WTC11 (cell line): ENCODE measurements at regions not wholly inside any gene's neighbourhood (a gene's known extent, or its start where the extent isn't known, plus 50 kb on each side); places are given as distances from the start of the nearest gene placed in this dataset.

Experiments
- ATAC-seq: fragments of 200-7000 bp; cut with Tn5 transposase; 2 replicates; pipeline ENCODE4 v1.10.0; 2021; ENCODE audit warnings: mild to moderate bottlenecking, moderate library complexity
- CTCF ChIA-PET: fragments of 300-600 bp; sonication (Branson Sonifier 250); formaldehyde crosslinking; loops from one replicate; lab custom pipeline; 2021; ENCODE audit warnings: antibody characterized with exemption; lab: Charles Lee
- POLR2A ChIA-PET: fragments of 350-600 bp; sonication (Branson Sonifier 250); formaldehyde crosslinking; loops from one replicate; lab custom pipeline; 2021; ENCODE audit warnings: antibody characterized with exemption; lab: Charles Lee
- DNase-seq: peaks from one replicate; pipeline ENCODE4 v3.0.0; 2021; ENCODE audit warnings: low spot score
- H3K27ac Mint-ChIP-seq: 2 replicates; pipeline ENCODE4 v1.8.0; 2021; ENCODE audit warnings: mixed read lengths
- H3K27me3 Mint-ChIP-seq: 2 replicates; pipeline ENCODE4 v1.8.0; 2021; ENCODE audit warnings: low read depth, mild to moderate bottlenecking, moderate library complexity, mixed read lengths
- H3K36me3 Mint-ChIP-seq: 2 replicates; pipeline ENCODE4 v1.8.0; 2021; ENCODE audit warnings: mixed read lengths
- H3K4me1 Mint-ChIP-seq: 2 replicates; pipeline ENCODE4 v1.8.0; 2022; ENCODE audit warnings: mixed read lengths
- H3K4me3 Mint-ChIP-seq: 2 replicates; pipeline ENCODE4 v1.8.0; 2021; ENCODE audit warnings: mild to moderate bottlenecking, moderate library complexity, mixed read lengths
- H3K9me3 Mint-ChIP-seq: 2 replicates; pipeline ENCODE4 v1.8.0; 2021; ENCODE audit warnings: mixed read lengths
- AR ChIP-seq: fragments of 250-450 bp; sonication (Bioruptor Pico); IDR thresholded peaks from 2 replicates; pipeline ENCODE4 v1.9.0; 2021; ENCODE audit warnings: mild to moderate bottlenecking
- CREB1 ChIP-seq: sonication (generic); formaldehyde crosslinking; IDR thresholded peaks from 2 replicates; pipeline ENCODE4 v1.8.0; 2023; ENCODE audit warnings: mild to moderate bottlenecking, missing genetic modification reagents
- FOXP1 ChIP-seq: sonication (generic); formaldehyde crosslinking; IDR thresholded peaks from 2 replicates; pipeline ENCODE4 v1.8.0; 2022; ENCODE audit warnings: missing genetic modification reagents, mild to moderate bottlenecking, moderate library complexity, borderline replicate concordance
- IRF1 ChIP-seq: sonication (generic); formaldehyde crosslinking; IDR thresholded peaks from 2 replicates; pipeline ENCODE4 v1.8.0; 2023; ENCODE audit warnings: missing genetic modification reagents
- MXD4 ChIP-seq: fragments of 250-450 bp; sonication (Bioruptor Pico); IDR thresholded peaks from 2 replicates; pipeline ENCODE4 v1.8.0; 2021; ENCODE audit warnings: mild to moderate bottlenecking, moderate library complexity, borderline replicate concordance
- TEAD1 ChIP-seq: sonication (generic); formaldehyde crosslinking; IDR thresholded peaks from 2 replicates; pipeline ENCODE4 v1.8.0; 2022; ENCODE audit warnings: mild to moderate bottlenecking, missing genetic modification reagents
- ZNF423 ChIP-seq: fragments of 250-450 bp; sonication (Bioruptor Pico); IDR thresholded peaks from 2 replicates; pipeline ENCODE4 v2.1.2; 2022; ENCODE audit warnings: mild to moderate bottlenecking, moderate library complexity
- ZNF512 ChIP-seq: sonication (generic); formaldehyde crosslinking; IDR thresholded peaks from 2 replicates; pipeline ENCODE4 v1.8.1; 2022; ENCODE audit warnings: missing genetic modification reagents, borderline replicate concordance
- ZNF532 ChIP-seq: fragments of 250-450 bp; sonication (Bioruptor Pico); IDR thresholded peaks from 2 replicates; pipeline ENCODE4 v1.9.0; 2021; ENCODE audit warnings: mild to moderate bottlenecking, borderline replicate concordance
- TF ChIP-seq, protein P1 (sequence below): sonication (generic); formaldehyde crosslinking; IDR thresholded peaks from 2 replicates; pipeline ENCODE4 v1.8.1; 2023; ENCODE audit warnings: mild to moderate bottlenecking, missing genetic modification reagents

DNA sequence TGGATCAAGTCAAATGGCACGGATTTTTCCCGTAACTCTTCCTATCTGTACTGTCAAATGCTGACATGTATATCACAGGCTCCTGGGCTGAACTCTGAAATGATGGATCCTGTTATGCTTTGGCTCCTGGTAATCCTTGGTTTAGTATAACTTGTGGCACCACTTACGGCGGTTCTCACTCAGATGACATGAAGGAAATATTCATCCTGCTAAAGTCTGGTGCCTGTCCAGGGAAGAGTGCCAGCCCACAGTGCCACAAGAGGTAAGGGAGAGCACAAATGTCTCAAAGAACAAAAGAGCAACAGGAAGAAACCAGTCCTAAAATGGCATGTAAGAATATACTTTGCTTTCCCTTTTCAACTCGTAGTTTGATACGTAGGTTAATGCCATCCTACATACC, 93.1 kb upstream of the TAB2 start (continued):
- TF ChIP-seq ZNF532 (CRISPR knock-in tag), result no peak
- no peak for TF ChIP-seq MXD4 (CRISPR knock-in tag)
- TF ChIP-seq CREB1 (CRISPR knock-in tag), result no peak
- TF ChIP-seq IRF1 (CRISPR knock-in tag), result no peak
- TF ChIP-seq FOXP1 (CRISPR knock-in tag), result no peak

DNA sequence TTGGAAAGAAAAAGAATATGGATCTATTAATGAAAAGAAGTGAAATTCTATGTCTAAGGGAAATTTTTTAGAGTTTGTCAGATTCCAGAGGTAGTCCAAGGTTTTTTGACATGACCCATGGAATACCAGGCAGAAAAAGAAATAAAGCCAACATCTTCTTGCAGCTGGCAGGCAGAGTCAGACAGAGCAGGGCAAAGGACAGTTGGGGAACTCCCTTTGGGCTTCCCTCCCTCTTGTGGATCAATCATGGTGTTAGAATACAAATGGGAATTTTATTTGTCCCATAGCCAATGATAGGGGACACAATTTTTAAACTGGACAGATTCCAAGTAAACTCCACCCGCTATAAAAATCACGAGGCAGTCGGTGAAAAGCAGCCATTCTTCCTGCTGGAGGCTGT, 92.1 kb upstream of the TAB2 start:
- DNase-seq, result no peak
- Mint-ChIP-seq H3K4me1 (peaks cover 18% of the 10 kb centered on the region), H3K4me3 (no peak overlapping the region), H3K27ac (no peak overlapping the region), H3K27me3 (no peaks in the 10 kb centered on the region), H3K36me3 (no peaks in the 10 kb centered on the region), H3K9me3 (no peaks in the 10 kb centered on the region)
- TF ChIP-seq ZNF512 (CRISPR knock-in tag) (no peak), MXD4 (CRISPR knock-in tag) (no peak), TEAD1 (CRISPR knock-in tag) (no peak), ZNF423 (CRISPR knock-in tag) (no peak), FOXP1 (CRISPR knock-in tag) (no peak), IRF1 (CRISPR knock-in tag) (no peak), AR (CRISPR knock-in tag) (no peak)
- TF ChIP-seq, protein P1, sequence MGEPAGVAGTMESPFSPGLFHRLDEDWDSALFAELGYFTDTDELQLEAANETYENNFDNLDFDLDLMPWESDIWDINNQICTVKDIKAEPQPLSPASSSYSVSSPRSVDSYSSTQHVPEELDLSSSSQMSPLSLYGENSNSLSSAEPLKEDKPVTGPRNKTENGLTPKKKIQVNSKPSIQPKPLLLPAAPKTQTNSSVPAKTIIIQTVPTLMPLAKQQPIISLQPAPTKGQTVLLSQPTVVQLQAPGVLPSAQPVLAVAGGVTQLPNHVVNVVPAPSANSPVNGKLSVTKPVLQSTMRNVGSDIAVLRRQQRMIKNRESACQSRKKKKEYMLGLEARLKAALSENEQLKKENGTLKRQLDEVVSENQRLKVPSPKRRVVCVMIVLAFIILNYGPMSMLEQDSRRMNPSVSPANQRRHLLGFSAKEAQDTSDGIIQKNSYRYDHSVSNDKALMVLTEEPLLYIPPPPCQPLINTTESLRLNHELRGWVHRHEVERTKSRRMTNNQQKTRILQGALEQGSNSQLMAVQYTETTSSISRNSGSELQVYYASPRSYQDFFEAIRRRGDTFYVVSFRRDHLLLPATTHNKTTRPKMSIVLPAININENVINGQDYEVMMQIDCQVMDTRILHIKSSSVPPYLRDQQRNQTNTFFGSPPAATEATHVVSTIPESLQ (CRISPR knock-in tag), result no peak
- ChIA-PET POLR2A (no interaction called here), CTCF (interaction anchor here (1.7 kb wide), 1 partner anchor 207 kb away, joined by 5 read pairs; no protein-coding TSS in a partner anchor)
- ATAC-seq, result no peak
